H9 (cell line): ENCODE measurements at regions not wholly inside any gene's neighbourhood (a gene's known extent, or its start where the extent isn't known, plus 50 kb on each side); places are given as distances from the start of the nearest gene placed in this dataset.

Source experiments
- DNase-seq: peaks from one replicate; pipeline ENCODE4 v3.0.0-alpha.2; 2017
- H2AFZ ChIP-seq: one replicate; pipeline ENCODE4 v1.6.1; 2013; ENCODE audit warnings: mild to moderate bottlenecking, low read length, control low read depth, moderate library complexity
- H2AK5ac ChIP-seq: 2 replicates; pipeline ENCODE4 v1.6.1; 2013; ENCODE audit warnings: low read length, control low read depth, mixed read lengths; ENCODE audit not compliant: insufficient read length
- H2BK120ac ChIP-seq: one replicate; pipeline ENCODE4 v1.6.1; 2013; ENCODE audit warnings: low read depth, mild to moderate bottlenecking, low read length, control low read depth, inconsistent platforms; ENCODE audit not compliant: poor library complexity, severe bottlenecking
- H2BK12ac ChIP-seq: 2 replicates; pipeline ENCODE4 v1.6.1; 2013; ENCODE audit warnings: low read length, control low read depth, mixed read lengths, low read depth; ENCODE audit not compliant: insufficient read length
- H2BK15ac ChIP-seq: 2 replicates; pipeline ENCODE4 v1.6.1; 2013; ENCODE audit warnings: low read depth, low read length, control low read depth
- H2BK20ac ChIP-seq: one replicate; pipeline ENCODE4 v1.6.1; 2013; ENCODE audit warnings: low read depth, mild to moderate bottlenecking, low read length, control low read depth, inconsistent platforms; ENCODE audit not compliant: poor library complexity, severe bottlenecking
- H2BK5ac ChIP-seq: 2 replicates; pipeline ENCODE4 v1.6.1; 2013; ENCODE audit warnings: low read length, control low read depth, mixed read lengths; ENCODE audit not compliant: insufficient read length
- H3K14ac ChIP-seq: 2 replicates; pipeline ENCODE4 v1.6.1; 2013; ENCODE audit warnings: low read length, control low read depth; ENCODE audit not compliant: insufficient read depth
- H3K18ac ChIP-seq: 2 replicates; pipeline ENCODE4 v1.6.1; 2013; ENCODE audit warnings: low read depth, mild to moderate bottlenecking, mixed read lengths, low read length, control low read depth; ENCODE audit not compliant: insufficient read length
- H3K23ac ChIP-seq: 2 replicates; pipeline ENCODE4 v1.6.1; 2013; ENCODE audit warnings: low read length, control low read depth, mixed read lengths, low read depth; ENCODE audit not compliant: insufficient read length
- H3K23me2 ChIP-seq: 2 replicates; pipeline ENCODE4 v1.6.1; 2013; ENCODE audit warnings: low read depth, mild to moderate bottlenecking, mixed read lengths, low read length, control low read depth; ENCODE audit not compliant: insufficient read length, poor library complexity, severe bottlenecking
- H3K27ac ChIP-seq: 2 replicates; pipeline ENCODE4 v1.5.1; 2013; ENCODE audit warnings: low read length, control low read depth, mixed read lengths, low read depth; ENCODE audit not compliant: insufficient read length
- H3K27me3 ChIP-seq: 2 replicates; pipeline ENCODE4 v1.6.1; 2013; ENCODE audit warnings: low read length, control low read depth, inconsistent platforms; ENCODE audit not compliant: insufficient read depth
- H3K4ac ChIP-seq: 2 replicates; pipeline ENCODE4 v1.6.1; 2013; ENCODE audit warnings: low read depth, mild to moderate bottlenecking, control low read depth, inconsistent platforms, low read length, moderate library complexity
- H3K4me1 ChIP-seq: 2 replicates; pipeline ENCODE4 v1.6.1; 2013; ENCODE audit warnings: low read length, control low read depth, inconsistent platforms; ENCODE audit not compliant: insufficient read depth
- H3K4me2 ChIP-seq: 2 replicates; pipeline ENCODE4 v1.6.1; 2013; ENCODE audit warnings: low read length, control low read depth, mixed read lengths; ENCODE audit not compliant: insufficient read length, insufficient read depth
- H3K56ac ChIP-seq: 2 replicates; pipeline ENCODE4 v1.6.1; 2013; ENCODE audit warnings: low read depth, mild to moderate bottlenecking, mixed read lengths, low read length, control low read depth; ENCODE audit not compliant: insufficient read length
- H3K79me1 ChIP-seq: 2 replicates; pipeline ENCODE4 v1.6.1; 2013; ENCODE audit warnings: low read depth, mild to moderate bottlenecking, moderate library complexity, low read length, control low read depth, inconsistent platforms; ENCODE audit not compliant: insufficient read depth, poor library complexity, severe bottlenecking
- H3K79me2 ChIP-seq: 2 replicates; pipeline ENCODE4 v1.6.1; 2013; ENCODE audit warnings: low read length, control low read depth, inconsistent platforms; ENCODE audit not compliant: insufficient read depth
- H3K9ac ChIP-seq: 2 replicates; pipeline ENCODE4 v1.6.1; 2013; ENCODE audit warnings: low read length, control low read depth, mixed read lengths; ENCODE audit not compliant: insufficient read length; ENCODE audit errors: extremely low read depth
- H3K9me3 ChIP-seq: one replicate; pipeline ENCODE4 v1.6.1; 2013; ENCODE audit warnings: low read depth, low read length, inconsistent platforms; ENCODE audit not compliant: control insufficient read depth
- H3T11ph ChIP-seq: one replicate; pipeline ENCODE4 v1.6.1; 2013; ENCODE audit warnings: mild to moderate bottlenecking, low read length, control low read depth, inconsistent platforms
- H4K20me1 ChIP-seq: one replicate; pipeline ENCODE4 v1.6.1; 2013; ENCODE audit not compliant: control insufficient read depth, insufficient read length, insufficient read depth
- H4K5ac ChIP-seq: 2 replicates; pipeline ENCODE4 v1.6.1; 2013; ENCODE audit warnings: low read depth, mild to moderate bottlenecking, mixed read lengths, low read length, control low read depth; ENCODE audit not compliant: insufficient read length
- H4K8ac ChIP-seq: replicated peaks from 2 replicates; pipeline ENCODE4 v1.6.1; 2013; ENCODE audit warnings: low read length, control low read depth, mixed read lengths, low read depth; ENCODE audit not compliant: insufficient read length
- H4K91ac ChIP-seq: 2 replicates; pipeline ENCODE4 v1.6.1; 2013; ENCODE audit warnings: low read depth, mild to moderate bottlenecking, moderate library complexity, mixed read lengths, low read length, control low read depth; ENCODE audit not compliant: insufficient read length
- H3K27ac Mint-ChIP-seq, 3 experiments: 2 replicates in 2 of 3; 3 replicates in 1 of 3; pipeline ENCODE4 v1.8.0; 2020 to 2021; ENCODE audit warnings: mixed read lengths in 3 of 3, mild to moderate bottlenecking in 1 of 3, moderate library complexity in 1 of 3
- H3K27me3 Mint-ChIP-seq: 2 replicates; pipeline ENCODE4 v1.8.0; 2021; ENCODE audit warnings: low read depth, mild to moderate bottlenecking, moderate library complexity, mixed read lengths
- H3K36me3 Mint-ChIP-seq, 3 experiments: 2 replicates in 2 of 3; 3 replicates in 1 of 3; pipeline ENCODE4 v1.8.0; 2020 to 2021; ENCODE audit warnings: low read depth in 3 of 3, mixed read lengths in 3 of 3; ENCODE audit not compliant: insufficient read depth in 1 of 3
- H3K4me1 Mint-ChIP-seq, 2 experiments: 2 replicates each; pipeline ENCODE4 v1.8.0; 2020; ENCODE audit warnings: mixed read lengths in 2 of 2
- H3K4me3 Mint-ChIP-seq, 2 experiments: 2 replicates in 1 of 2; 3 replicates in 1 of 2; pipeline ENCODE4 v1.8.0; 2020 to 2021; ENCODE audit warnings: mild to moderate bottlenecking in 2 of 2, mixed read lengths in 2 of 2, moderate library complexity in 1 of 2
- H3K9me3 Mint-ChIP-seq, 2 experiments: 2 replicates in 1 of 2; 3 replicates in 1 of 2; pipeline ENCODE4 v1.8.0; 2020; ENCODE audit warnings: mild to moderate bottlenecking in 2 of 2, mixed read lengths in 2 of 2, moderate library complexity in 1 of 2
- CTCF ChIP-seq: fragments of 200-600 bp; sonication (generic); conservative IDR thresholded peaks from 3 replicates; pipeline ENCODE4 v1.8.0; 2021; ENCODE audit warnings: antibody characterized with exemption, mild to moderate bottlenecking
- WGBS: extraction: QIAGEN DNeasy Blood & Tissue Kit; methylation state at CpG from one replicate; pipeline ENCODE4 v1.1.7; 2013; ENCODE audit warnings: missing lambda C conversion rate, low lambda C conversion rate, mixed read lengths; ENCODE audit not compliant: insufficient read length; ENCODE audit errors: extremely low coverage; 5-methylcytosine and 5-hydroxymethylcytosine counted together

- no peaks in the 10 kb centered on the region for H3K9me3 ChIP-seq
- H3K9me3 Mint-ChIP-seq: peaks cover 11 to 13% of the 10 kb centered on the region in 2 experiments
- no peaks in the 10 kb centered on the region for H3K4me1 Mint-ChIP-seq
- H3K4ac ChIP-seq: no peak overlapping the region
- H3K4me1 ChIP-seq: no peaks in the 10 kb centered on the region
- peak overlapping the region in 1 of 3 experiments; percentile 68; a peak in 2 of 7 replicates for H3K27ac Mint-ChIP-seq
- H2AFZ ChIP-seq: no peak overlapping the region
- peaks cover 31% of the 10 kb centered on the region for H3K27me3 Mint-ChIP-seq
- no peaks in the 10 kb centered on the region for H3K23me2 ChIP-seq
- H3K18ac ChIP-seq: no peak overlapping the region
- no peak overlapping the region for H4K91ac ChIP-seq
- no peak overlapping the region for H2AK5ac ChIP-seq
- no peak overlapping the region for H3T11ph ChIP-seq
- no peak for TF ChIP-seq CTCF
- H2BK20ac ChIP-seq: no peak overlapping the region
- H3K23ac ChIP-seq: no peak overlapping the region
- no peaks in the 10 kb centered on the region for H3K79me1 ChIP-seq
- H2BK5ac ChIP-seq: no peak overlapping the region
- no peak overlapping the region for H3K4me3 Mint-ChIP-seq
- WGBS: no CpG with 5 or more reads among the region's 4 CpGs
- no peak overlapping the region for H2BK12ac ChIP-seq
- no peak overlapping the region for H2BK15ac ChIP-seq
- H4K8ac ChIP-seq: no peak overlapping the region
- no peak overlapping the region for H3K9ac ChIP-seq
- DNase-seq: peak; percentile 2
- no peak overlapping the region for H3K4me2 ChIP-seq
- no peaks in the 10 kb centered on the region for H3K27me3 ChIP-seq
- no peaks in the 10 kb centered on the region for H3K79me2 ChIP-seq
- no peak overlapping the region for H3K14ac ChIP-seq
- H3K27ac ChIP-seq: no peak overlapping the region
- no peak overlapping the region for H2BK120ac ChIP-seq
- no peak overlapping the region for H4K5ac ChIP-seq
- no peaks in the 10 kb centered on the region for H4K20me1 ChIP-seq
- no peak overlapping the region for H3K56ac ChIP-seq
- peaks cover 0 to 3% (median 0%) of the 10 kb centered on the region in 3 experiments; a peak in 2 of 7 replicates for H3K36me3 Mint-ChIP-seq
These were observed 80.5 kb upstream of the VSTM2B start for GRCh38 chr19:29445246-29445645.
